CD4-positive, alpha-beta T cell treated with Interleukin-6 at 100 ng/mL for 8 hours (primary cell): ENCODE measurements at regions not wholly inside any gene's neighbourhood (a gene's known extent, or its start where the extent isn't known, plus 50 kb on each side); places are given as distances from the start of the nearest gene placed in this dataset.

Experiments used
- DNase-seq: peaks from one replicate; pipeline ENCODE4 v3.0.0-alpha.2; 2020; ENCODE audit warnings: mixed read lengths, low spot score

DNA sequence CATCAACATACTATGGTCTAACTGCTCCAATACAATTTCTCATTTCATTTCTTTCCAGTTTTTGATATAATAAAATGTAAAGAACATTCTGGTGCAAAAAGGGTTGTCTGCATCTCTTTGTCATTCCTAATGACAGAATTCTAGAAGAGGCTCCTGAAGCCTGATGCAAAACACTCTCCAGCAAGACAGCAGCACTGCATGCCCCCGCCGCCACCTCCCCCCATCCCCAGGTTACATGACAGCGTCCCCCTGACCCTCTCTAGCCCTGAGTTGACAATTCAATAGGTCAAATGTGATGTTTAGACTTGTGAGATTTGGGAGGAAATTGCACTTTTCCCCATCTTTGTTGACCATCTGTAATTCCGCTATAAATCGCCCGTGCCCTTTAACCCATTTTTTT lies 64.6 kb upstream of the C1orf21 start:
- no peak for DNase-seq

DNA sequence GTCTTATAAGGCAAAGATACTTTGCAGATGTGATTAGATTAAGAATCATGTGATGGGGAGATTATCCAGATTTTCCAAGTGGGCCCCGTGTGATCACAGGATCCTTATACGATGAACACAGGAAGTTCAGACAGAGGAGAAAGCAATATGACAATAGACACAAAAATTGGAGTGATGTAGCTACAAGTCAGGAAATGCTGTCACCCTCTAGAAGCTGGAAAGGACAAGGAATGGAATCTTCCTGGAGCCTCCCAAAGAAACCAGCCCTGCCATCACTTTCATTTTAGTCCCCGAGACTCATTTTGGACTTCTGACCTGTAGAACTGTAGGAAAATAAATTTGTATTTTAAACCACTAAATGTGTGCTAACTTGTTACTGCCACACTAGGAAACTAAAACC lies 61.9 kb upstream of the C1orf21 start:
- no peak for DNase-seq

GRCh38 chr1:184326278-184326677 lies 60.6 kb upstream of the C1orf21 start:
- no peak for DNase-seq

DNA sequence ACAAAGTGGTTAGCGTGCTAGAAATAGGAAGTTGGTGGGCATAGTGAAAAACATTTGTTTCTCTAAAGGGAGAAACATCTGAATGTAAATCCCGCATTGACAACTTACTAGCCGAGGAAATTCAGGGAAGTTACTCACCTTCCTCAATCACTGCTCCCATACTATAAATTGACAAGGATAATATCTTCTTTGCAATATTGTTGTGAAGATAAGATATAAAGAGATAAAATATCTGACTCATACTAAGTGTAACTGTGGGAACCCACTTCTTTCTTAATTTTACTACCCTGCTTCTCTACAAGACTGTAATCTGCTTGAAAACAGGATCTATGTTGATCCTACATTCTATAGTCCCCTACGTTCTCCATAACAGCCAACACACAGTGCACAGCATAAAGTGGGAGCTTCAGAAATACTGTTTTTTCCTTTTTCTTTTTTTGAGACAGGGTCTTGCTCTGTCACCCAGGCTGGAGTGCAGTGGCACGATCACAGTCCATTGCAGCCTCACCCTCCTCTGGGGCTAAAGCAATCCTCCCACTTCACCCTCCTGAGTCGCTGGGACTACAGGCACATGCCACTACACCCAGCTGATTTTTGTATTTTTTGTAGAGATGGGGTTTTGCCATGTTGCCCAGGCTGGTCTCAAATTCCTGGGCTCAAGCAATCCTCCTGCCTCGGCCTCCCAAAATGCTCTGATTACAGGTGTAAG lies 57.4 kb upstream of the C1orf21 start:
- no peak for DNase-seq

DNA sequence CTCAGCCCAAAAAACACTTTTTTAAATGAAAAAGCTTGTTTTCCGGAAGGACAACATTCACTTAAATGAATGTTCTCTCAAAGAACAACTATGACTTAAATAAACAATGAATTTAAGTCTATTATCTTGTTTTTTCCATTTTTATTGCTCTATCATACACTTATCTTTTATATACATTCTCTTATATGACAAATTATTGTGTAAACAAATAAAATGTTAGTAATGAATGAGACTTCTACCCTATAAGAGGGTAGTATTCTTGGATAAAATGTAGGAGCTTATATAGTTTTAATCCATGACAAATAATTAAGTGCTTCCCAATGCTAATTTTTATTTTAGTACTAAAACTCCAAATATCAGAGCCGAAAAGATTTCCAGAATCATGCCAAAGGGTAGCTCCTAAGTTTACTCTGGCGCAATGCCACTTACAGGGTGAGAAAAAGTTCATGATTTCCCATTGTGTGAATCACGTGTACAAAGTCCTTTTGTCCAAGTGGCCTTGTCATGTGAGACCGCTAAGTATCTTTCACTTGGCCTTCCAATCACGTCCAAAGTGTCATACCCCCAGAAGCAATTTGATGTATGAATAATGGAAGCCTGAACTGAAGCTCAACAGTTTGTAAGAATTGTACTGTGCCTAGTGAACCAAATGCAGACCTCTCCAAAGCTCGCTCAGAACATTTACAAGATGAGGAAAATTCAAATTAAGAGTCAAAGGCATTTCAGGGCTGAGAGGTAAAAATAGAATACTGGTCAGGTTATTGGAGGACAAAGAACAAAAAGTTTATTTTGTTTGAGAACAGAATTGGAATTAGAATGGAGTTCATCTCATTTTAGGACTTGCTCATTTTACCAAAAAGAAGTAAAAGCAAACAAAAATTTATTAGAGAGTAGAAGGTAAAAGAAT lies 56.6 kb upstream of the C1orf21 start:
- DNase-seq, result no peak

DNA sequence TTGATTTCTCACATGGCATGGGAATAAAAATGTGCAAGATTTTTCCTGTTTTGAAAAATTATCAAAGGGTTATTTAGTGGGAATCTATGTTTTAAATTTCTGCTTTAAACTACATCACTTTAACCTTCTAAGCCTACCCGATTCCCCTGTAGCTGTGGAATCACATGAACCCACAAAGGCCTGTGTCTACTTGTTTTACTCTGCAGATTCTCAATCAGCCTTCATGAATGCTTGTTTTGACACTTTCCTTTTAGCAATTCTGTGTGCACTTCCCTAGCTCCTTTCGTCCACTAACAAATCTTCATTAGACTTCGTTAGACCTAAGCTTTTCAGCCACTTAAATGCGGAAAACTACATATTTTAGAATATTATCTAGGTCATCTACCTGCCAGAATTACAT lies 56.0 kb upstream of the C1orf21 start:
- DNase-seq, result no peak
